Activated CD4-positive, alpha-beta T cell treated with anti-CD3 and anti-CD28 coated beads for 48 hours (primary cell): ENCODE measurements at regions not wholly inside any gene's neighbourhood (a gene's known extent, or its start where the extent isn't known, plus 50 kb on each side); places are given as distances from the start of the nearest gene placed in this dataset.

Source experiments
- DNase-seq: peaks from one replicate; pipeline ENCODE4 v3.0.0-alpha.2; 2020

DNA sequence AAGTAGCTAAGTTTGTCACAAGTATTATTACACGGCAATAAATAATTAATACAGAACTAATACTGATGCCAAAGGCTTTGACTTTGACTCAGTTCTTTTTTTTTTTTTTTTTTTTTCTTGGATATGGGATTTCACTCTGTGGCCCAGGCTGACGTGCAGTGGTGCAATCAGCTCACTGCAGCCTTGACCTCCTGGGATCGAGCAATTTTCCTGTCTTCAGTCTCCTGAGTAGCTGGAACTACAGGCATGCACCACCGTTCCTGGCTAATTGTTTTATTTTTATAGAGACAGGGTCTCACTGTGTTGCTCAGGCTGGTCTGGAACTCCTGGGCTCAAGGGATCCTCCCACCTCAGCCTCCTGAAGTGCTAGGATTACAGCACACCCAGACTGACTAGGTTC is 284.5 kb downstream of the SS18 start:
- no peak for DNase-seq

DNA sequence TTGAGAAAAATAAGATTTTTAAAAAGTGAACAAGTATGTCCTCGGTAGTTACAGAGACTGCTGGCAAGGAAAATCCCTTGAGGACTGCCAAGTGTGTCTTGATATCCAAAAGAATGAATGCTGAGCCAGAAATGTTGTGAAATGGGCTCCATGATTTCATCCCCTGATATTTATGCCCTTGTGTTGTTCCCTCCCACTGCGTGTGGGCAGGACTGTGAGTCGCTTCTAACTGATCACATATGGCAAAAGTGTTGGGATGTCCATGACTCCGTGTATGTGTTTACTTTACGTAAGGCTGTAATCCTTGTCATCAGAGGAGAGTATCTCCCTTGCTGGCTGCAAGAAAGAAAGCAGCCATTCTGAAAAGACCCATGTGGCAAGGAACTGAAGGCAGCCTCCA is 285.1 kb downstream of the SS18 start:
- no peak for DNase-seq

DNA sequence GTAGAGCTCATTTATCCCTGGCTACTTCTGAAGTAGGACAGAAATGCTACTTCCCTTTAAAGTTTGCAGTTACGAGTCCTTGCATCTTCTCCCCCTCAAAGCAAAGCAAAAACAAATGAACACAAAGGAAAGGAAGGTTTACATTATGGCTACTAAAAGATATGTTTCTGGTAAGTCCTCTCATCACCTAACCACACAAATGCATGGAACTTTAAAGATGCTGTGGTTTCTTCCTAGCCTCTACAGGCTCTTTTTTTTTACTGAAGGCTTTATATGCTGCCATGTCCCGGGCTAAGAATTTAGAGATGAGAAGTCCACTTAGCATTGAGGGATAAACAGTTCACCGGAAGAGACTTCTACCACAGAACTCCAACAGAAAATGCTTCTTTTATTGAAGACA is 291.2 kb downstream of the SS18 start:
- DNase-seq = no peak

DNA sequence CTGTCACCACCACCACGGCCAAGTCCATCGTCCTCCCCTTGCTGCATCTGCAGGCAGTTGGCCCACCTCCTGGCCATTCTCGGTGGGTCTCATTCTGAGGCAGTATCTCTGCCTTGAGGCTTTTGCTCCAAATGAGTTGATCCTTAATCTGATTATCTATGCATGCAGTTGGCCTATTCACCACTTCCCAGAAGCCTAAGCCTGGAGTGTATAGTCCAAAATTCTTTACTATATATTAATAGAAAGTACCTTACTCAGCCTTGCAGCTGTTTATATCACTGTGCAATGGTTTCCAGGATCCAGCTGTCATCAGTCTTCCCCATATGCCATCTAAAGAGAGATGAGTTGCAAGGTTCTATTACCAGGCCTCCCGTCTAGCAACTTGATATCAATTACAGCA is 292.4 kb downstream of the SS18 start:
- DNase-seq = no peak

DNA sequence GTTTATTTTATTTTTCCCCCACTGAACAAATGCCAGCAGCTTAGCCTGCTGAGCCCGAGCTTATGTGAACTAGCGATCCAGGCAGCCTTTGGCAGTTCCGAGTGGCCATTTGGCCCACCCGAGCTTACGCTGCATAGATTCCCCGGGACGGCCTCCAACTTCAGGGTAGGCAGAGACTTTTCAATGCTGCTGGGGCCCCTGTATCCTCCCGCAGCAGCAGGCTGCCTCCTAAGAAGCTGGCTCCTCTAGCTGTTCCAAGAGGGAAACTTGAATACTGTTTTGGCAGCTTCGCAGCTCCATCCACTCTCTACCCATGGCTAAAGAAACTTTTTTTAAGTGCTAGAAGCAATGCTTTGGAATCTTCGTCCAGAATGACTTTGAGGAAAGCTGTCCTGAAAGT is 295.2 kb downstream of the SS18 start:
- DNase-seq = no peak

DNA sequence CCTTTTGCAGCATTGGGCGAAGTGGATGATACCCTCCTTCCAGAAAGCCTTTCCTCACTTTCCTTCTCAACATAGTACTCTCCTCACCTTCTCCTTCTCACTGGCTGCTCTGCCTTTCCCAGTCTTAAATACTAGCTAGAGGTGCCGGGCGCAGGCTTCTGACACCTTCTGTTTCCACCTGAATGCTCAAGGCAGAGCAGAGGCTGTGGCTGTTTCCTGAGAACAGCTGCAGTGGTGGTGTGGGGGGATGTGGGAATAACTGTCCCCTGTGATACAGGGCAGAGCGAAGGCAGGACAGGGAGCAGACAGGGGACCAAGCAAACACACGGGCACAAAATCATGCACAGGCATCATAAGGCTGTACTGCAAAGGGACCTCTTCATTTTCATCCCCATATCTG is 303.1 kb downstream of the SS18 start:
- no peak for DNase-seq

DNA sequence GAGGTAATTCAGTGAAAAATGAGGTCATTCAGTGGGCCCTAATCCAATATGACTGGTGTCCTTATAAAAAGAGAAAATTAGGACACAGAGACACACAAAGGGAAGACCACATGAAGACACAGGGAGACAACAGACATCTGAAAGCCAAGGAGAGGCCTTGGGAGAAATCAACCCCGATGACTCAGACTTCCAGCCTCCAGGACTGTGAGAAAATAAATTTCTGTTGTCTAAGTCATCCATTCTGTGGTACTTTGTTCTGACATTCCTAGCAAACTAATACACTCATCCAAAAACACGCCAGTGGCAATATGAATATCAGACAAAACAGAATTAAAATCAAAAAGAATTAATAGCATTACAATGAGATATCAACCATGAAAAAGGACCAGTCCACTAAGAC is 303.7 kb downstream of the SS18 start:
- no peak for DNase-seq

DNA sequence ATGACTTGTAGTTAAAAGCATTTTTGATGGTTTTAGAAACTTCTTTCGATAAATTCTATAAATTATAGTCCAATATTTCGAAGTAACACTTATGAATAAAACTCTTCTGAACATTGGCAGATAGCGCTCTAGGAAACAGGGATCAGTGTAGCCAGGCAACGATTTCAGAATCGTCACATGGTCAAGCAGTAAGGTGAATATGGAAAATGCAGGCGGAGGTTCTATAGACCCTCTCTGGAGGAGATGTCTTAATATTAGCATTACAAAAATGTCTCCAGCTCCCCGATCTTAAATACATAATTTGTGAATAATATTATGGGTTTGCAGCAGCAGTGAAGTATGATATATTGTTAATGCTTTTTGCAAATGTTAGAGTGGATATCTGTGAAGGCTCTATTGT is 310.3 kb downstream of the SS18 start:
- DNase-seq = no peak

DNA sequence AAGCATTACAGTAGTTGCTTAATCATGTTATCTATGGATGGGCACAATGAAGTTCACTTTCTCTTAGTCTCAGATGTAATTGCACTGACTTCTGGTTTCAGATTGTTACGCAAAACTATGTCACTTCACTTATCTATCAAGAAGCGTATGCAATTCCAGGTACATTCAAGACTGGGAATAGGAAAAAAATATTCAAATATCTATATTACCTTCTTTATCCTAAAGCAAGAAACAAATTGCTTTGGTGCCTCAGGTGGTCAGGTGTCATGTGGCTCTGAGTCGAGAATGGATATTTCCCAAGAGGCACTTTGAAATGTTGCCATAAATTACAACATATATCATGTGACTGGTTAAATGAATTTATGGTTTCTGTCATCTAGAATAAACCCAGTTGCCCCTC is 318.6 kb downstream of the SS18 start:
- no peak for DNase-seq

DNA sequence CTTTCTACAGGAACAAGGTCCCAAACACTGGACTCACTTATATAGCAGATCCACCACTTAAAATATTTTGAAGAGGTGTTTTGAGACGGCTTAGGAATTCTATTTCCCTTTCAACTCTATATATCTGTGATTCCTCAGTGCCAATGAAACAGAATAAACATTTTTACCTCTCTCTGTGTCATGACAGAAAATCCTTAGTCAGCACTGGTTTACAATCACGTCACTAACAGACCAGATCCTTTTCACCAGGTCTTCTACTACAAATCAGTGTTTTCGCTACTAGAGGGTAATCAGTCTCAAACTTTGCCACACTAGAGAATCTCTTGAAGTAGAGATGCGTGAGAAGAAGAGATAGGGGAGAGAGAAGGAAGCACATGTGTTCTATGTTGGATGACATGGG is 325.6 kb downstream of the SS18 start:
- no peak for DNase-seq

DNA sequence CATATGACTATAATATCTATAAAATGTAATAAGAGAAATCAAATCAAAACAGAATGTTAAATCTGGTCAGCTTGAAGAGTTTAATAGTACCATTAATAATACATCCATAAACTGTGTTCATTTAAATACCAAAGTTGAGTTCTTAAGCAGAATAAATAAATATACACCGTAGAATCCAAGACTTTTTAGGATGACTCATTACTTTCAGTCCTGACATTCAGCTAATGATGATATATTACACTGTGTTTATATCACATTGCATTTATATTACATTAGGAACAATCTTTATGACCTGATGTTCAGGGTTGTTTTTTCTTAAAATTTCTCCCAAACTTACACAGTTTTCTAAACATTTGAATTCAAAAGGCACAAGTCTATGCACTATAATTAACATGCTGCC is 331.3 kb downstream of the SS18 start:
- no peak for DNase-seq

DNA sequence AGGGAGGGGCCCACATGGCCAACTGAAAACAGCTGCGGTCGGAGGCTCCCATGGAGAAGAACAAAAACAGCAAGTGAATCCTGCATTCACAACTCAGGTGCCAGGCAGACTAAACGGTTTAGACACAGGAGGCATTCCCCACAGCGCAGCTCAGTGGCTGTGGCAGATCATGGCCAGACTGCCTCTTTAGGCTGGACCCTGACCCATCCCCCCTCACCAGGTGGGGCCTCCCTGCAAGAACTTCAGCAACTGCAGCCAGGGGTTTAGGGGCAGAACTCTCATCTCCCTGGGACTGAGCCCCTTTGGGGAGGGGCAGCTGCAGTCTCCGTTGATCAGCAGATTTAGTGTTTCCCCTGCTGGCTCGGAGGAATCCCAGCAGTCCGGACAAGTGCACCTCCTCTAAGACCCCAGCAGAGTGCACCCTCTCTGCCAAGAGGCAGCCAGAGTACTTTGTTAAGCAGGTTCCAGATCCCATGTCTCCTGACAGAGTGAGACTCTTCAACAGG is 346.7 kb downstream of the SS18 start:
- no peak for DNase-seq

DNA sequence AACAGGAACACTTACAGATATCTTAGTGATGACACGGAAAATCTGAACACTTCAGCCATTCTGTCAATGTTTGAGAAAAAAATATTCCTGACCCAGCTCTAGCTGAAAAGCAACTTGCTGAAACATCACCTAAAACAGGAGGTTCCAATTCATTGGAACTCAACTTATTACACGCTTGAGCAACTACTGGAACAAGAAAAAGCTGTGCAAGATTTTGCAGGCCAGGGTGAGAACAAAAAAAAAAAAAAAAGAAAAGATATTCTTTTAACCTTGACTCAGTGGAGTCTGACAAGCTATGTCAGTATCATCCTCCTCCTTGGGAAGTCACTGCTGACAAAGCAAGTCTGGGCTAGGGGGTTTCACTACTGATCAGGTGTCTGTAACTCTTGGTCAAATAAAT is 351.0 kb downstream of the SS18 start:
- no peak for DNase-seq

DNA sequence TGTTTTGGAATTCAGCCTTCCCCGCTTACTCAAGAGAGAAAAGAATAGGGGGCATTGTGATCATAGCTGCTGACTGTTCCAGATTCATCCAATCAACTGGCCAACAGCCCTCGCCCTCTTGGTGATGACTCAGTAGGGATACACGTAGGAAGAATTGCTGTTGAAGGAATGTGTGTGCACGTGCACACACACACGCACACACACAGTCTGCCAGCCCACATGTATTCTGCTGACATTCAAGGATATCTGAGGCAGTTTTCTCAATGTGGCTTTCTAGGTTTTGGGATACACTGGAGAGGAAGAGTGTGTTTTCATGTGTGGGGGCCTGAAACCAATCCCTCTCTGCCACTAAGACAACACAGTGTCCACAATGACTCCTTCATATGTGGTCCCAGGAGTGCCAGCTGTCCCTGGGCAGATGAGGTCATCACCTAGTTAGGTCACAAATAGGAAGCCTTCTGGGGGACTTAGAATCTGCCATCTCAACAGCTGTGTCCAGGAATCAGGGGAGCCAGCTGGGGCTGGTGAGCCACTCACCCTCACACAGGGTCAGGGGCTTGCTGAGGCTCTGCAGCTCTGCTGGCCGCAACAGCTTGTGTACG is 352.6 kb downstream of the SS18 start:
- DNase-seq = no peak

DNA sequence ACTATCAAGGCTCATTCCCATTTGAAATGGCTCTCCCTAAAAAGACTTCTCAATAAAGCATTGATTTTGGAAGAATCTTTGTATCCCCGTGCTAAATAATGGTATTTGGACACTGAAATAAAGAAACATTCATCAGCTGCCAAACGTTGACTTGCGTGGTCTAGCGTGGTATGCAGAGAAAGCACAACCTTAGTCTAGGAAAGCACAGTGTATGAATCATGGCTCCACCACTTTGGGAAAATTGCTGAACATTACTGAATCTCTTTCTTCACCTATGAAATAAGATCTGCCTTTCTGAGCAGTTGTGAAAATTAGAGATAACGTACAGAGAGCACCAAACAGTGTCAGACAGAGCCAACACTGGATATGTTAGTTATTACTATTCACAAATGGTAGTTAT is 353.9 kb downstream of the SS18 start:
- no peak for DNase-seq

DNA sequence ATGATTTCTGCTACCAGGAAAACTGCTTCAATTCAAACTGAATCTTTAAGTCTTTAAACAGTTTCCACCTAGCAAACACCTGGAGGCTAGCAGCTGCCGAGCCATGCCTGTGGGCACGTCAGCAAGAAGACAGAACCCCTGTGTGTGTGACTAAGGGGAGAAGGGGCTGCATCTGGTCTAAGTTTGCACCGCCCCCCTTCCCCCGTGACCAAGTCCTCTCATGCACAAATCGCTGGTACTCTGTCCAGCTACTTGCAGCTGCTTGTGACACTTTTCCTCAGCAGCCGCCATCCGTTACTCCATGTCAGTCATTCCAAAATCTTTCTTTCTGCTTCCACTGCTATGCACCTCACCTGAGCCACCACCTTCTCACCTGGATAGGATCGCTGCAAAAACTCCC is 355.0 kb downstream of the SS18 start:
- no peak for DNase-seq

DNA sequence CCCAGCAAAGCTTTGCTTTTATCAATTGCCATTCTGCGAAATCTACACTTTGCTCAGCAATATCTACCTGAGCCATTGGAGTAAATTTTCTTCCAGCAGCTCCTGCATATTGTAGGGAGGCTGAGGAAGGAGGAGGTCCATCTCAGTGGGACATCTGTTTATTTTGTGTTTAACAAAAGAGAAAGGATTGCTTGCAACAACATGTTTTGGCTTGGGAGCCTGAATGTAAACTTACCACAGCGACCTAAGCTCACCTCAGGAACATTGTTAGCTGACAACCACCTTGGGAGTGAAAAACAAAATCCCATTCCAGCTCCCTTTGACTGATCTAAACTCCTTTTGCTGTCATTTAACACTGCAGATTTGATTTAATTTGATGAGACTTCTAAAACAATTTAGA is 356.1 kb downstream of the SS18 start:
- DNase-seq = no peak

DNA sequence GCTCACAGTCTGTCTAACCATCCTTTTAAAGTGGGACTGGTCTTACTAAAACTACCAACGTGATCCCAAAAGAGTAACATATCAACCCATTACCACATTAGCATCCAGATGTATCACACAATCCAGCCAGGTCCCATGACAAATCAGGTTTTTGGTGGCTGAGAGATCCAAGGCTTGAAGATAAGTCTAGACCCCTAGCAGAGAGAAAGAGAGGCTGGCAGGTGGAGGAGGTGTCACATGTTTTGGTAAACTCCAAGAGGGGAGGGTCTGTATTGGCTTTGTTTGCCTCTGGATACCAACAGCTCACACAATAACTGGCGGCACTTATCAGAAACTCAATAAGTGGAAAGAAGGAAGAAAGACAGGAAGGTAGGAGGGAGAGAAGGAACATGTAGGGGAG is 357.6 kb downstream of the SS18 start:
- DNase-seq = no peak

DNA sequence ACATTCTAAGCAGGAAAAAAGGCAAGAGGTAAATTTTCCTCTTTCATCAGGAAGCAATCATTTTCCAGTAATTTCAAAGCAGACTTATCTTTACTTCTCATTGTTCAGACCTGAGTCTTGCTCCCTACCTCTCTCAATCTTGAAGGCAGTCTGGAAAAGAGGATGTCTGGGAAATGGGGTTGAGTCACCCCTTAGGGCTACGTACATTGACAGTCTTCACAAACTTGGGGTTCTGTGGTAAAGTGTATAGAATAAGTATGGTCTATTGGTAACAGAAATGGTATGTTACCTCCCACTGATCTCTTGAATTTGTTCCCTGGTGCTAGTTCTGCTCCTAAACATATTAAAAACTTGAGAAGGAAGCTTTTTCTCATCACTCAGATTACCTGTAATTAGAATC is 361.3 kb downstream of the SS18 start:
- DNase-seq = no peak

DNA sequence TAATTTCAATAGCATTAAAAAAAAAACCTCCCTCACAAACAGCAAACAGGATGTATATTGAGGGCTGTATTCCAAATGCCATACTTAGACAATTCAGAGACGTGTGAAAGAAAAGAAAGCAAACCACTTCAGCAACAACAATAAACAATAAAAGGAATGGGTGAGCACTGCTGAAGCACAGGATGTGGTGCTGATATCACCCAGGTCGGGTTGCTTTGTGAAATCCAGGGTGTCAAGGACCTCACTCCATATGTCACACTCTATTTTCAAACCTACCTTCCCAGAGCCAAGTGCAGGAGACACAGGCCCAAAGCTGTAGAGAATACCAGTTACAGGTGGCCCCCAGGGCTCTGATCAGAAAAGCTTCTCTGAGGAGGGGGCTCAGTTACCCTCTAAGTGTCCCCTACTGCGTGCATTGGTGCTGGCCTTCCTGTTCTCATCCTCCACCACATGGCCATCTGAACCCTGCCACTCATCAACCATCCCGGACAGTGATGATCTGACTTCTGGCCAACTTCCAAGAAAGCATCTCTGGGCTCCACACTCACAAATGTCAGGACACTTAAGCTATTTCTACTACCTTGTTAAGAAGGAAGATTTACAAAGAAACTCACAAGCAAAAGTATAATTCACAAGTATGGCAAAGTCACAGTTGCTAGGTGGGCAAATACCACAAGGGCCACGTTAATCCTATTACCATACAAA is 363.0 kb downstream of the SS18 start:
- no peak for DNase-seq

DNA sequence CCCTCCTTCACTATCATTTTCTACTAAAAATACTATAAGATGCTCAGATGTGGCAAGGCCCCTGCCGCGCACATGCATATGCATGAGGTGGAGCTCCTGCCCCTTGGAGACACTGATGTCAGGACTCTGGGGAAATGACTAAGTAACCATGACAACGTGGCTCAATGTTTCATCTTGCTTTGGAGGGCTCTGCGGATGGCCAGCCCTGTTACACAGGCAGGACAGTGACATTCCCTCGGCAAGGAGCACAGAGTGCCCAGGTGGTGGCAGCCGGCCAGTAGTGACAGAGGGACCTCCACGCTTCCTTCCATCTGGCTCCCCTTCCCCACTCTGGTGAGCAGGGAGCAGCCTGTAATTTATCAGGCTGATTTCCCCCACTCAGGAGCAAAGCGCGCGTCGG is 364.1 kb downstream of the SS18 start:
- no peak for DNase-seq

DNA sequence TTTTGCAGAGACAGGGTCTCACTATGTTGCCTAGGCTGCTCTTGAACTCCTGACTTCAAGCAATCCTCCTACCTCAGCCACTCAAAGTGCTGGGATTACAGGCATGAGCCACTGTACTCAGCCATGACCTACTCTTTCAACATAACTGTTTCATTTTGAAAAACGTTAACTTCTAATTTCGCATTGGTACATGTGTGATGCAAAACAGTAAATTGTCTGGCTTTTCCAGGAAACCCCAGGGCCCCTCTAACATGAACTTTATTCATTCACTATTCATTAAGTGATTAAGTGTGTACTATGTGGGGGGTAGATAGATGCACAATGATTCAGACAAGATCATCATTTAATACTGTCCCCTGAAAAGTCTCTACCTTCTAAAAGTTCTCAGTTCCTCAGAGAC is 364.9 kb downstream of the SS18 start:
- DNase-seq = no peak

DNA sequence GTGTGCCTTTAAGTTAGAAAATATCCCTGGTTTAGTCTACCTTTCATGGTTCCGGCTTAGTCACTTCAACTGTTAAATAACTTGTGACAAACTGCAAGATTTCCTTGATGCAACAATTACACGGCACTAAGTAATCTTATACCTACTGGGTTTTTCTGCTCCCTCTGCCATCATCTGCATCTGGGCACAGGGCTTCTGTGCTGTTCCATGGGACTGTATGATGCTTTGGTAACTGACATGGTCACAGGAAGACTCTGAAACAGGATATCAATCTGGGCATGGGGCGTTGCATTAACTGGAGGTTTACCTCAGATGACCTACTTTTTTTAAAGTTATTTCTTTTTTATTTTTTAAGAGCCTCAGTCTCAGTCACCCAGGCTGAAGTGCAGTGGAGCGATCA is 365.4 kb downstream of the SS18 start:
- no peak for DNase-seq

DNA sequence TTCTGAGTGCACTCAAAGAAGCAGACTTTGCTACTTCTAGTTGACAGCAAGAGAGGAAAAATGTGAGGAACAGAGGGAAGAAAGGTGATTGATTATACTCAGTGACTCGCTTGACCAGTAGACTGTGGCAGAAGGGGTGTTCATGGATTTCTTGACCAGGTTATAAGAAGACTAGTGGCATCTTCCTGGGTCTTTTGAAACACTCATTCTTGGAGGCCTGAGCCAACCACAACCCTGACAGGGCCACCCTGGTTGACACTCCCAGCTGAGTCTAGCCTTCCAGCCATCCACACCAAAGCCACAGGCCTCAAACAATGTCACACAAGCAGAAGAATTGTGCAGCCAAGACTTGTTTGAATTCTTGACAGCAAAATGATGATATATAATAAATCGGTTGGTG is 366.3 kb downstream of the SS18 start:
- no peak for DNase-seq

DNA sequence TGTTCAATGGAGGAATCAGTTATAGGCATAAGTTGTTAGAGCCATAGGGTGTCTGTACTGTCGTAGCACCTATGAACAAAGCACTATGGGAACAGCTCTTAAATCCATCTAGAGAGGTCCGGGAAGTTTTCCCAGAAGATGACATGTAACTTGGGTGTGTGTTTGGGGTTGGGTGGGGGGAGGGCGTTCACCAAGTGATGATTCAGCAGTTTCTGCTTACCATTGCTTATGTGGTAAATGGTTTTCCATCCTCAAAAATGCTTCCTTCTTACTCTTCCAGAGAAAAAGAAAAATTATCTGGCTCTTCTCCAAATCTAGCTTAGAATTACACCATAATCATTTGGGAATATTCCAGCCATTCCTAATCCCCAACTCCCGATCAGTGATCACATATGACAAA is 361.1 kb upstream of the ZNF521 start:
- DNase-seq = no peak
